OCI-LY3 (cell line): ENCODE measurements at regions not wholly inside any gene's neighbourhood (a gene's known extent, or its start where the extent isn't known, plus 50 kb on each side); places are given as distances from the start of the nearest gene placed in this dataset.

Source experiments
- EZH2phosphoT487 ChIP-seq: fragments of 200-600 bp; shearing (Covaris generic); IDR thresholded peaks from 2 replicates; pipeline ENCODE4 v1.6.1; 2018; ENCODE audit warnings: antibody characterized with exemption, mixed run types, low read depth
- TF ChIP-seq, protein P1 (sequence below): fragments of 200-600, 300-600 bp; sonication (generic); IDR thresholded peaks from 2 replicates; pipeline ENCODE4 v1.5.1; 2014; ENCODE audit warnings: antibody characterized with exemption, low read length, low read depth

GRCh38 chr13:73358606-73359095, 299.8 kb downstream of the KLF5 start:
- TF ChIP-seq, protein P1, sequence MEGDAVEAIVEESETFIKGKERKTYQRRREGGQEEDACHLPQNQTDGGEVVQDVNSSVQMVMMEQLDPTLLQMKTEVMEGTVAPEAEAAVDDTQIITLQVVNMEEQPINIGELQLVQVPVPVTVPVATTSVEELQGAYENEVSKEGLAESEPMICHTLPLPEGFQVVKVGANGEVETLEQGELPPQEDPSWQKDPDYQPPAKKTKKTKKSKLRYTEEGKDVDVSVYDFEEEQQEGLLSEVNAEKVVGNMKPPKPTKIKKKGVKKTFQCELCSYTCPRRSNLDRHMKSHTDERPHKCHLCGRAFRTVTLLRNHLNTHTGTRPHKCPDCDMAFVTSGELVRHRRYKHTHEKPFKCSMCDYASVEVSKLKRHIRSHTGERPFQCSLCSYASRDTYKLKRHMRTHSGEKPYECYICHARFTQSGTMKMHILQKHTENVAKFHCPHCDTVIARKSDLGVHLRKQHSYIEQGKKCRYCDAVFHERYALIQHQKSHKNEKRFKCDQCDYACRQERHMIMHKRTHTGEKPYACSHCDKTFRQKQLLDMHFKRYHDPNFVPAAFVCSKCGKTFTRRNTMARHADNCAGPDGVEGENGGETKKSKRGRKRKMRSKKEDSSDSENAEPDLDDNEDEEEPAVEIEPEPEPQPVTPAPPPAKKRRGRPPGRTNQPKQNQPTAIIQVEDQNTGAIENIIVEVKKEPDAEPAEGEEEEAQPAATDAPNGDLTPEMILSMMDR, result no peak
- TF ChIP-seq EZH2phosphoT487, result no peak
